A673 (cell line): ENCODE measurements at regions not wholly inside any gene's neighbourhood (a gene's known extent, or its start where the extent isn't known, plus 50 kb on each side); places are given as distances from the start of the nearest gene placed in this dataset.

Experiments
- EZH2 ChIP-seq: fragments of 200-600 bp; sonication (generic); IDR thresholded peaks from 2 replicates; pipeline ENCODE4 v1.6.1; 2017; ENCODE audit warnings: borderline replicate concordance, low read depth, mild to moderate bottlenecking, mixed read lengths, antibody characterized with exemption, low read length; ENCODE audit not compliant: poor library complexity, severe bottlenecking
- TF ChIP-seq, protein P1 (sequence below): fragments of 300-800, 200-600 bp; sonication (generic); conservative IDR thresholded peaks from 2 replicates; pipeline ENCODE4 v1.5.1; 2017; ENCODE audit warnings: low read depth, mild to moderate bottlenecking, antibody characterized with exemption, low read length, moderate library complexity, mixed read lengths

DNA sequence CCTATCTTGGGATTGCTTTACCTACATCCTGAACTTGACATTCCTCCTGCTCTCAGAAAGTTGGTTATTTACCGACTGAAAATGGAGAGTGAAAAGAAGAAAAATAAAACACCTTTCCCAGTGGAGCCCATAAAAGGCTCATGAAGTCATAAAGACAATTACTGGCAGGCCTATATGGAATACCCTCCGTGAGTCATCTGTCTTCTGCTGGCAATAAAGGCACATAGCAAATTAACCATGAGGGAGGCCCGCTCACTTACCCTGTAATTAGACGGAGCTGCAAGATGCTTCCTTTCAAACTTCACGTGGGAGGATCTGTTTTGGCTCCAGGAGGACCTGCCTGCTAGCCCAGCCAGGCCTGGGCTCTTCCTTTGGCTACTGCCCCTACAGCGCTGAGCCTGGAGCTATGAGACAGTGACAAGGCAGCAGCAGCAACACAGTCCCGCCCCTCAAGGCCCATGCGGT lies 540.4 kb downstream of the BUD13 start:
- no peak for TF ChIP-seq EZH2
- TF ChIP-seq, protein P1, sequence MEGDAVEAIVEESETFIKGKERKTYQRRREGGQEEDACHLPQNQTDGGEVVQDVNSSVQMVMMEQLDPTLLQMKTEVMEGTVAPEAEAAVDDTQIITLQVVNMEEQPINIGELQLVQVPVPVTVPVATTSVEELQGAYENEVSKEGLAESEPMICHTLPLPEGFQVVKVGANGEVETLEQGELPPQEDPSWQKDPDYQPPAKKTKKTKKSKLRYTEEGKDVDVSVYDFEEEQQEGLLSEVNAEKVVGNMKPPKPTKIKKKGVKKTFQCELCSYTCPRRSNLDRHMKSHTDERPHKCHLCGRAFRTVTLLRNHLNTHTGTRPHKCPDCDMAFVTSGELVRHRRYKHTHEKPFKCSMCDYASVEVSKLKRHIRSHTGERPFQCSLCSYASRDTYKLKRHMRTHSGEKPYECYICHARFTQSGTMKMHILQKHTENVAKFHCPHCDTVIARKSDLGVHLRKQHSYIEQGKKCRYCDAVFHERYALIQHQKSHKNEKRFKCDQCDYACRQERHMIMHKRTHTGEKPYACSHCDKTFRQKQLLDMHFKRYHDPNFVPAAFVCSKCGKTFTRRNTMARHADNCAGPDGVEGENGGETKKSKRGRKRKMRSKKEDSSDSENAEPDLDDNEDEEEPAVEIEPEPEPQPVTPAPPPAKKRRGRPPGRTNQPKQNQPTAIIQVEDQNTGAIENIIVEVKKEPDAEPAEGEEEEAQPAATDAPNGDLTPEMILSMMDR = no peak
